Vagina (tissue), 2 donors: ENCODE measurements at regions not wholly inside any gene's neighbourhood (a gene's known extent, or its start where the extent isn't known, plus 50 kb on each side); places are given as distances from the start of the nearest gene placed in this dataset.
"Not testable (repeated sequence)": the region's sequence is repeated elsewhere in the genome, so short reads cannot be mapped to it uniquely, and the experiment has no call there.

ENCODE experiments used
- CTCF ChIP-seq, 3 experiments: fragments of 450-650 bp in 2 of 3; fragments of 200-600 bp in 1 of 3; sonication (generic) in 1 of 3; IDR thresholded peaks; one replicate each; pipeline ENCODE4 v1.5.1; 2017 to 2019; ENCODE audit warnings: antibody characterized with exemption in 3 of 3, mild to moderate bottlenecking in 2 of 3, moderate library complexity in 2 of 3
- POLR2A ChIP-seq, 2 donors: fragments of 450-650 bp; IDR thresholded peaks; one replicate each; pipeline ENCODE4 v1.6.1; 2017; ENCODE audit warnings: antibody characterized with exemption in 2 of 2, mild to moderate bottlenecking in 2 of 2, moderate library complexity in 2 of 2
- POLR2AphosphoS5 ChIP-seq, 2 donors: sonication (generic); formaldehyde crosslinking; IDR thresholded peaks; one replicate each; pipeline ENCODE4 v1.9.0; 2017; ENCODE audit warnings: antibody characterized with exemption in 2 of 2, mild to moderate bottlenecking in 2 of 2, low read depth in 1 of 2; ENCODE audit not compliant: insufficient read depth in 1 of 2

GRCh38 chr4:29117231-29117722, 1602.9 kb upstream of the PCDH7 start:
- TF ChIP-seq CTCF (IDR thresholded peaks at IDR 0.05); POLR2A (IDR thresholded peaks at IDR 0.05); POLR2AphosphoS5 (IDR thresholded peaks at IDR 0.05; ENCODE audit: insufficient read depth in 1 of 2, low read depth in 1 of 2): not testable (repeated sequence)
